ENCODE measurements at regions not wholly inside any gene's neighbourhood (a gene's known extent, or its start where the extent isn't known, plus 50 kb on each side); places are given as distances from the start of the nearest gene placed in this dataset.

- intact Hi-C loops (cut with micrococcal nuclease) = no loop called here
Measured at GRCh38 chr2:133766164-133766832, 198.0 kb upstream of the NCKAP5 start.

- intact Hi-C loops (cut with micrococcal nuclease) = no loop called here
Measured at GRCh38 chr2:133768256-133768655, 200.0 kb upstream of the NCKAP5 start.

GRCh38 chr2:133768658-133769435 lies 200.6 kb upstream of the NCKAP5 start:
- intact Hi-C loops (cut with micrococcal nuclease) = no loop called here

GRCh38 chr2:133773854-133774653 lies 205.8 kb upstream of the NCKAP5 start:
- intact Hi-C loops (cut with micrococcal nuclease) = no loop called here

- intact Hi-C loops (cut with micrococcal nuclease) = no loop called here
Measured at GRCh38 chr2:133774654-133775015, 206.4 kb upstream of the NCKAP5 start.

GRCh38 chr2:133776936-133777573 lies 208.8 kb upstream of the NCKAP5 start:
- intact Hi-C loops (cut with micrococcal nuclease) = no loop called here

- intact Hi-C loops (cut with micrococcal nuclease) = no loop called here
Measured at GRCh38 chr2:133777574-133777960, 209.3 kb upstream of the NCKAP5 start.

GRCh38 chr2:133780099-133780996 lies 212.1 kb upstream of the NCKAP5 start:
- intact Hi-C loops (cut with micrococcal nuclease) = no loop called here

- intact Hi-C loops (cut with micrococcal nuclease) = no loop called here
Measured at GRCh38 chr2:133780997-133781513, 212.8 kb upstream of the NCKAP5 start.

- intact Hi-C loops (cut with micrococcal nuclease) = no loop called here
Measured at GRCh38 chr2:133787207-133787606, 218.9 kb upstream of the NCKAP5 start.

GRCh38 chr2:133787651-133788050 lies 219.4 kb upstream of the NCKAP5 start:
- intact Hi-C loops (cut with micrococcal nuclease) = no loop called here

GRCh38 chr2:133788386-133788785 lies 220.1 kb upstream of the NCKAP5 start:
- intact Hi-C loops (cut with micrococcal nuclease) = no loop called here

GRCh38 chr2:133789743-133790142 lies 221.5 kb upstream of the NCKAP5 start:
- intact Hi-C loops (cut with micrococcal nuclease) = no loop called here

- intact Hi-C loops (cut with micrococcal nuclease) = no loop called here
Measured at GRCh38 chr2:133790711-133791110, 222.4 kb upstream of the NCKAP5 start.

- intact Hi-C loops (cut with micrococcal nuclease) = no loop called here
Measured at GRCh38 chr2:133791191-133791590, 222.9 kb upstream of the NCKAP5 start.

- intact Hi-C loops (cut with micrococcal nuclease) = no loop called here
Measured at GRCh38 chr2:133792223-133792622, 224.0 kb upstream of the NCKAP5 start.

- intact Hi-C loops (cut with micrococcal nuclease) = no loop called here
Measured at GRCh38 chr2:133794114-133794513, 225.9 kb upstream of the NCKAP5 start.

GRCh38 chr2:133801946-133802345 lies 233.7 kb upstream of the NCKAP5 start:
- intact Hi-C loops (cut with micrococcal nuclease) = no loop called here

- intact Hi-C loops (cut with micrococcal nuclease) = no loop called here
Measured at GRCh38 chr2:133802409-133803039, 234.3 kb upstream of the NCKAP5 start.

- intact Hi-C loops (cut with micrococcal nuclease) = no loop called here
Measured at GRCh38 chr2:133806564-133806963, 238.3 kb upstream of the NCKAP5 start.
